MM.1S (cell line): ENCODE measurements at regions not wholly inside any gene's neighbourhood (a gene's known extent, or its start where the extent isn't known, plus 50 kb on each side); places are given as distances from the start of the nearest gene placed in this dataset.

Source experiments
- CTCF ChIP-seq: fragments of 300-600 bp; sonication (generic); IDR thresholded peaks from 2 replicates; pipeline ENCODE4 v1.5.1; 2016; ENCODE audit warnings: antibody characterized with exemption, low read length, mixed read lengths
- EZH2phosphoT487 ChIP-seq: fragments of 300-600 bp; sonication (generic); IDR thresholded peaks from 2 replicates; pipeline ENCODE4 v1.6.1; 2018; ENCODE audit warnings: antibody characterized with exemption, low read length

- TF ChIP-seq CTCF (no peak), EZH2phosphoT487 (no peak)
These were observed 428.0 kb upstream of the TMTC1 start for GRCh38 chr12:30211743-30212142.
